ENCODE measurements at regions not wholly inside any gene's neighbourhood (a gene's known extent, or its start where the extent isn't known, plus 50 kb on each side); places are given as distances from the start of the nearest gene placed in this dataset.

- no peak for DNase-seq
These were observed 127.0 kb upstream of the CCDC54 start for GRCh38 chr3:107250221-107250620.

GRCh38 chr3:107251819-107252218, 125.4 kb upstream of the CCDC54 start:
- DNase-seq: no peak

GRCh38 chr3:107256963-107257362, 120.3 kb upstream of the CCDC54 start:
- no peak for DNase-seq

- no peak for DNase-seq
These were observed 118.9 kb upstream of the CCDC54 start for GRCh38 chr3:107258300-107258699.

- DNase-seq: no peak
These were observed 117.0 kb upstream of the CCDC54 start for GRCh38 chr3:107260207-107260606.

- no peak for DNase-seq
These were observed 113.8 kb upstream of the CCDC54 start for GRCh38 chr3:107263269-107264021.

GRCh38 chr3:107264888-107265287, 112.4 kb upstream of the CCDC54 start:
- DNase-seq: no peak

- no peak for DNase-seq
These were observed 111.7 kb upstream of the CCDC54 start for GRCh38 chr3:107265526-107265925.

- no peak for DNase-seq
These were observed 108.8 kb upstream of the CCDC54 start for GRCh38 chr3:107268469-107268868.

GRCh38 chr3:107269136-107269535, 108.1 kb upstream of the CCDC54 start:
- no peak for DNase-seq

- no peak for DNase-seq
These were observed 105.4 kb upstream of the CCDC54 start for GRCh38 chr3:107271787-107272387.

- no peak for DNase-seq
These were observed 104.8 kb upstream of the CCDC54 start for GRCh38 chr3:107272471-107272870.

GRCh38 chr3:107272885-107273284, 104.4 kb upstream of the CCDC54 start:
- DNase-seq: no peak

GRCh38 chr3:107273771-107274170, 103.5 kb upstream of the CCDC54 start:
- DNase-seq: no peak

- DNase-seq: no peak
These were observed 101.7 kb upstream of the CCDC54 start for GRCh38 chr3:107275511-107275910.

GRCh38 chr3:107283948-107284347, 93.3 kb upstream of the CCDC54 start:
- DNase-seq: no peak

GRCh38 chr3:107284612-107285011, 92.6 kb upstream of the CCDC54 start:
- no peak for DNase-seq

GRCh38 chr3:107285197-107285596, 92.0 kb upstream of the CCDC54 start:
- DNase-seq: no peak

GRCh38 chr3:107289354-107289753, 87.9 kb upstream of the CCDC54 start:
- DNase-seq: no peak

GRCh38 chr3:107294117-107294516, 83.1 kb upstream of the CCDC54 start:
- DNase-seq: no peak

GRCh38 chr3:107297597-107297996, 79.6 kb upstream of the CCDC54 start:
- no peak for DNase-seq

- no peak for DNase-seq
These were observed 70.0 kb upstream of the CCDC54 start for GRCh38 chr3:107307205-107307604.

GRCh38 chr3:107308716-107309115, 68.5 kb upstream of the CCDC54 start:
- DNase-seq: no peak

GRCh38 chr3:107309312-107309711, 67.9 kb upstream of the CCDC54 start:
- no peak for DNase-seq

GRCh38 chr3:107313711-107314110, 63.5 kb upstream of the CCDC54 start:
- DNase-seq: no peak
